ENCODE measurements at regions not wholly inside any gene's neighbourhood (a gene's known extent, or its start where the extent isn't known, plus 50 kb on each side); places are given as distances from the start of the nearest gene placed in this dataset.
"Not testable (repeated sequence)": the region's sequence is repeated elsewhere in the genome, so short reads cannot be mapped to it uniquely, and the experiment has no call there.

DNA sequence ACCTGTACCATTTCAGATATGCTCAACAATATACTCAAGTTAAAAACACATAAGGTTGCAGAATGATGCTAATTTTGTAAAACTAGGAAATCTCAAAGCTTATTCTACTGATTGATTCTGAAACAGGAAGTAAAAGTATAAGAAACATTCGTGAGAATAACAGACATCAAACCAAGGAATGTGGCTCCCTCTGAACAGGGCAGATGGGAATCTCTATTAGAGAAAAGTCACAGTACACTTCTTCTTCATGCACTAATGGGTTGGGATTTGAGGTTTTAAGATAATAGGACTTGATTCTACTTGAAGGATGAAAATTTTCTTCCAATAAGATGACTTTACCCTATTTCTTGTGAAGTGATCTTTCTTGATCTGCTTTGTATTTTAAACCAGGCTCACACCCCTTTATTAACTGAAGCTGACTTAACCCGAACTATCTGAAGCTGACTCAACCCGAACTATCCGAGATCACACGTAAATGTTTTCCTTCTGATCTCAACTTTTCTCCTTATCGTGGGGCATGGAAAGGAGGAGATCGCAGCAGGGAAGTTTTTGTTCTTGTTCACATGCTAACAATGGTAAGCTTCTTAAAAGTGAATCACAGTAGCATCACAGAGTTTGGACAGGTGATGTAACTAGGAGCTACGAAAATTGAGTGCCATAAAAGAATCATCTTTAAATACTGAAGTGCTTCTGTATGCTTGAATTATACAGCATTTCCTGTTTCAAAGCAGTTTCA lies 363.1 kb upstream of the ZFP42 start:
- no peak for DNase-seq
- Mint-ChIP-seq H3K9me3 (peaks cover 14 to 30% of the 10 kb centered on the region in 2 donors), H3K36me3 (ENCODE audit: insufficient read depth) (no peaks in the 10 kb centered on the region), H3K27me3 (no peaks in the 10 kb centered on the region), H3K27ac (no peak overlapping the region), H3K4me3 (no peak overlapping the region), H3K4me1 (ENCODE audit: low read depth in 2 of 2) (no peaks in the 10 kb centered on the region)
- no peak for ATAC-seq (replicated peaks)

DNA sequence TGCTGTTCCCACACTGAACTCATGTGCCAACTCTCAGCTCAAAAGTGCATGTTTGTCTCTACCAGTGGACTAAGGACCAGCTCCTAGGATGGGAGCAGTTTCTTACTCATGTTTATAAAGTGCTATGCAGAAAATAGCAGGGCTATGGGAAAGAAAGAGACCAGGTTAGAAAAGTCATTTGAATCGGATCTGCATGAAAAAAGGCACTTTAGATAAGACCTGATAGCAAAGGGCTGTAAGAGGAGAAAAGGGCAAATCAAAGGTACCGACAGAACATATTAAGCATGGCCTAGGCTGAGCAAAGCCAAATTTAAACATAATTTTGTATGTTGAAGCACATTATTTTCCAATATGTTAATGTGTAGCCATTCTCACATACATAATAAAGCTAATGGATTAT lies 362.3 kb upstream of the ZFP42 start:
- ATAC-seq (replicated peaks) = no peak
- no peaks in the 10 kb centered on the region for H3K4me1 Mint-ChIP-seq (ENCODE audit: low read depth in 2 of 2)
- H3K27me3 Mint-ChIP-seq = no peaks in the 10 kb centered on the region
- no peak overlapping the region for H3K4me3 Mint-ChIP-seq
- H3K36me3 Mint-ChIP-seq (ENCODE audit: insufficient read depth) = no peaks in the 10 kb centered on the region
- peaks cover 14 to 30% of the 10 kb centered on the region in 2 donors for H3K9me3 Mint-ChIP-seq
- no peak for DNase-seq
- no peak overlapping the region for H3K27ac Mint-ChIP-seq

DNA sequence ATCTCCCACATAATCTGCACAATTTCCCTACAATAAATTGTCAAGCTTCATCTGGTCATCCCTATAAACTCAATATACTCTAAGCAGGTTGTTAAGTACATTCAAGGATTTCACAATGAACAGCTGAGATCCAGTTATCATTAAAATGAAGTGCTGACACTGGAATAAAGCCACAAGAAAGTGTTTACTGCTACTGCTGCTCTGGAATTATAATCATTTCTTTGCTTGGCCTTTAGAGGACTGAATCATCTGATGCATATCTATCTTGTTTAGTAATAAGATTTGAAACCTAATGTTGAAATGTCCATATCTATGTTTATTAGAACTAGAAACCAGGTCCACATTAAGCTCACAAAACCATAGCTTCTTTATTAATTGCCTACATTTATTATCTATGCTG lies 338.6 kb upstream of the ZFP42 start:
- Mint-ChIP-seq H3K27me3 (no peaks in the 10 kb centered on the region), H3K36me3 (ENCODE audit: insufficient read depth) (no peaks in the 10 kb centered on the region), H3K4me3 (no peak overlapping the region), H3K27ac (no peak overlapping the region), H3K4me1 (ENCODE audit: low read depth in 2 of 2) (no peaks in the 10 kb centered on the region), H3K9me3 (peaks cover 2 to 20% of the 10 kb centered on the region in 2 donors)
- ATAC-seq (replicated peaks) (no peak), DNase-seq (no peak)

DNA sequence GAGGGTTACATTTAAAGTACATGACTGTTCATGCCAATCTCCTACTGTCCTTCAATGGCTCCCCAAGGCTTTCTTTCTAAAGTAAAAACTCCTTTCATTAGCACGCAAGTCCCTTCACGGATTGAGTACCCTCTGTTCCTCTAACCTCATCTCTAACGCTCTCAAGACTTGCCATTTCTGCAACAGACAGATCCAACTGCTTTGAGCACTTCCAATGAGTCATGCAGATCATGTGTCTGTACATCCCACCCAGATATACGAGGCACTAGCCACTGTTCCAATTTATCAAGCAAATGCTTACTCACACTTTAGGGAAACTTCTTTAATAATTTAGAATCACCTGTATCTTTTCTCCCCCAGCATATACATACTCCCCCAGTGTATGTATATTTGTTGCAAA lies 332.5 kb upstream of the ZFP42 start:
- H3K4me3 Mint-ChIP-seq = no peak overlapping the region
- no peaks in the 10 kb centered on the region for H3K36me3 Mint-ChIP-seq (ENCODE audit: insufficient read depth)
- peaks cover 13 to 42% of the 10 kb centered on the region in 2 donors for H3K9me3 Mint-ChIP-seq
- no peaks in the 10 kb centered on the region for H3K27me3 Mint-ChIP-seq
- ATAC-seq (replicated peaks) = no peak
- DNase-seq = no peak
- no peaks in the 10 kb centered on the region for H3K4me1 Mint-ChIP-seq (ENCODE audit: low read depth in 2 of 2)
- no peak overlapping the region for H3K27ac Mint-ChIP-seq

DNA sequence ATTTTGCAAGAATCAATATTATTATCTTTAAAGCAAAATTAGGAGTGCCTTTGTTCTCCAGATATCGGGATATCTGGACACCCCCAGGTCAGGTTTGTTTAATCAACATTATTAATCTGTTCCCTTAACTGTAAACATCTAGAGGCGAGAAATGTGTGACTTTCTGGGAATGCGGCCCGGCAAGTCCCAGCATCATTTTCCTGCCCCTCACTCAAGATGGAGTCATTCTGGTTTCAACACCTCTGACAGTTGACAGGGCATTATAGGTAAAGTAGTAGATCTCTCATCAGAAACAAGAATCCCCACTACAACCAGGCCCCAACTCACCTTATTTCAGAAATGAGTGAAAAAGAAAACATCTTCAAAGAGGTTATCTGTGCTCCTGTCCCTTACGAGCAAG lies 331.6 kb upstream of the ZFP42 start:
- no peak overlapping the region for H3K27ac Mint-ChIP-seq
- ATAC-seq (replicated peaks) = no peak
- no peaks in the 10 kb centered on the region for H3K36me3 Mint-ChIP-seq (ENCODE audit: insufficient read depth)
- peaks cover 13 to 45% of the 10 kb centered on the region in 2 donors for H3K9me3 Mint-ChIP-seq
- no peak overlapping the region for H3K4me3 Mint-ChIP-seq
- no peak for DNase-seq
- no peaks in the 10 kb centered on the region for H3K4me1 Mint-ChIP-seq (ENCODE audit: low read depth in 2 of 2)
- no peaks in the 10 kb centered on the region for H3K27me3 Mint-ChIP-seq

DNA sequence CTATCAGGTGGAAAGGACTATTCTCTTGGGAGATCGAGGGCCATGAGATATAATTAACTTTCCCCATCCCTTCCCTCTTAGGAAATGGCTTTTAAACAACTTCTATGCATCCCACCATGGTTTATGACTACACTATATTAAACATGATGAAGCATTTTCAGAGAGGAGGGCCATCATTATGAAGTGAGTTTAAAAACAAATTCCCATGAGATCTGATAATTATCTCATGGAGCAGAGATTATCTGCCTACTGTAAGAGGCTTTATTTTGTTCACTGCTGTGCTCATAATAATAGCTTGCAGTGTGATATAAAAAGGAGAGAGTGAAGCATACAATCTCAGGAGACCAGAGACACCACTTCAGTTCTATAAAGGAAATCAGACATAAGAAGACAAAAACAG lies 330.5 kb upstream of the ZFP42 start:
- Mint-ChIP-seq H3K27ac (no peak overlapping the region), H3K36me3 (ENCODE audit: insufficient read depth) (no peaks in the 10 kb centered on the region), H3K9me3 (peaks cover 13 to 45% of the 10 kb centered on the region in 2 donors), H3K4me1 (ENCODE audit: low read depth in 2 of 2) (no peaks in the 10 kb centered on the region), H3K27me3 (no peaks in the 10 kb centered on the region), H3K4me3 (no peak overlapping the region)
- ATAC-seq (replicated peaks) = no peak
- DNase-seq = no peak

DNA sequence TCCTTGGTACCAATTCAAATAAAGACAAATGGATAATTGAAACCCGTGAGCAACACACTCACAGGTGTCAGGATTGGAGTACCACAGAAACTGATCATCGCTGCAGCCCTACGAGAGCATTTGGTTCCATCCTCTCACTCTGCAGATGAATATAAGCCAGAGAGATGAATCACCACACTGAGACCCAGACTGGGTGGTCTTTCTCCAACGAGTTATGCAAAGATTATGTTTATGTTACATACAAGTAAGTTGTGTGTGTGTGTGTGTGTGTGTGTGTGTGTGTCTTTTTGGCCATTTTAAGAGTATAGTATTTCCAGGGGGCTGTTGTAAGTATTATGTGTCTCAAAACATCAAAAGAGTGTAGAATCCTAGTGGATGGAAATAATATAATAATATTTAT lies 329.5 kb upstream of the ZFP42 start:
- ATAC-seq (replicated peaks) (no peak), DNase-seq (no peak)
- Mint-ChIP-seq H3K4me1 (ENCODE audit: low read depth in 2 of 2) (no peaks in the 10 kb centered on the region), H3K36me3 (ENCODE audit: insufficient read depth) (no peaks in the 10 kb centered on the region), H3K27me3 (no peaks in the 10 kb centered on the region), H3K27ac (no peak overlapping the region), H3K4me3 (no peak overlapping the region), H3K9me3 (peaks cover 13 to 36% of the 10 kb centered on the region in 2 donors)

DNA sequence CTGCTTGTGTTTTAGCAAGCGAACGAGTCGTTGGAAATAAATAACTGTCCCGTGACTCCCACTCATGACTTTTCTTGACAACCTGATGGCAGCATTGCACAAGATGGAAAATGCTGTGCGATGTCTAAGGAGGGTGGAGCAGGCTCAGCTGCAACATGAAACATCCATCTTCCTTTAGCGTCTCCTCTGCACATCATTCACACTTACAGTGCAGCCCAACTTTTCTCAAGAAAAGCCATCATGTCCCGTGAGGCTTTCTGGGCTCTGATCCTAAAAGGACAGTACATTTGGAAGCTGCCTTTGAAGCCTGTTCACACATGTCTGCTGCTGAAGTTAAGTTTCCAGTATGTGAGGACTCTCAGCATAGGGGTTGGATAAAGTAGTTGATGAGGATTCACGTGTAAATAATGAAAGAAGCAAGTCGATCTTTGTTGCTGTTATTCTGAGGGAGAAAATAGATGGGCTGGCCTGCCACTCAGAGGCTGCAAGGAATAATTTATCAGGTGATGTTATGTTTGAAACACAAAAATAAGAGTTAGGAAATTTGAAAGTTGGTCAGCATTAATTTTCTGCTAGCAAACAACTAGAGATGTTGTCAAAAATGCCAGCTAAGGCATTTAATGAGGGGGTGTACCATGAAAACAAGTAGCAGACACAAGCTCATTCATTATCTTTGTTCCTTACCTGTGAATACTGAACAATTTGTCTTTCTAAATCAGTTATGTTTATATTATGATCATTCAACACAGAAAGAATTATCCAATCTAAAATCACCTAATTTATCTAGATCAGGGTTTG lies 328.7 kb upstream of the ZFP42 start:
- no peak for ATAC-seq (replicated peaks)

DNA sequence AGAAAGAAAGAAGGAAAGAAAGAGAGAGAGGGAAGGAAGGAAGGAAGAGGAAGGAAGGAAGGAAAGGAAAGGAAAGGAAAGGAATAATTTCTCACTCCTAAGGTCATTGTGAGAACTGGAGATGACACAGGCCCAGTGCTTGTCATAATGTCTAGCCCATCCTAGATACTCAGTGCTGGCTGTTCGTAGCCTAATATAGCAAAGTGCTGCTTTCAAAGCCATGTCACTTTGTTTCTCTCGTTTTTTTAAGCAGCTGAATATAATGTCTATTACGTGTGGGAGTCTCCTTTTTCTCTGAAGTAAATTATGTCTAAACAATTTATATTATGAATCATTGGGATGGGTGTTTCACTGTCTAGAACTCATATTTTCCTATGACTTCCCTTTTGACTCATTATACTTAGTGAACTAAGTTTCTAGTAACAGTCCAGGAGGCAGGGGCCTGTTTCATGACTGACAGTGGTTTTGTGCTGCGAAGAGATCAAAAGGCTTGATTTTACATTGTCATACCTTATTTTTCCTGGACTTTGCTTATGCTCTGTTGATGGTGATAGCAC lies 327.0 kb upstream of the ZFP42 start:
- peaks cover 7 to 19% of the 10 kb centered on the region in 2 donors for H3K9me3 Mint-ChIP-seq
- H3K4me1 Mint-ChIP-seq (ENCODE audit: low read depth in 2 of 2) = no peaks in the 10 kb centered on the region
- no peaks in the 10 kb centered on the region for H3K36me3 Mint-ChIP-seq (ENCODE audit: insufficient read depth)
- no peak overlapping the region for H3K4me3 Mint-ChIP-seq
- H3K27ac Mint-ChIP-seq = no peak overlapping the region
- ATAC-seq (replicated peaks) = no peak
- no peaks in the 10 kb centered on the region for H3K27me3 Mint-ChIP-seq
- DNase-seq = no peak

More for the DNA sequence above, 328.7 kb upstream of the ZFP42 start:
- Mint-ChIP-seq H3K4me3 (no peak overlapping the region), H3K9me3 (peaks cover 13 to 31% of the 10 kb centered on the region in 2 donors), H3K36me3 (ENCODE audit: insufficient read depth) (no peaks in the 10 kb centered on the region), H3K27me3 (no peaks in the 10 kb centered on the region), H3K4me1 (ENCODE audit: low read depth in 2 of 2) (no peaks in the 10 kb centered on the region), H3K27ac (no peak overlapping the region)
- no peak for DNase-seq

DNA sequence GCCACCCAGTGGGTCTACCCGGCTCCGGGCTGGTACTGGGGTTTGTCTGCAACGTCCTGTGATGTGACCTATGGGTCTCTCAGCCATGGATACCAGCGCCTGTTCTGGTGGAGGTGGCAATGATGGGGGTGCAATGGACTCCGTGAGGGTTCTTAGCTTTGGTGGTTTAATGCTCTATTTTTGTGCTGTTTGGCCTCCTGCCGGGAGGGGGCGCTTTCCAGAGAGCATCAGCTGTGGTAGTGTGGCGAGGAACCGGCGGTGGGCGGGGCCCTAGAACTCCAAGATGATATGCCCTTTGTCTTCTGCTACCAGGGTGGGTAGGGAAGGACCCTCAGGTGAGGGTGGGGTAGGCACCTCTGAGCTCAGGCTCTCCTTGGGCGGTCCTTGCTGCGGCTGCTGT lies 324.1 kb upstream of the ZFP42 start:
- peaks cover 9 to 27% of the 10 kb centered on the region in 2 donors for H3K9me3 Mint-ChIP-seq
- DNase-seq; H3K4me3 Mint-ChIP-seq; H3K27me3 Mint-ChIP-seq; H3K4me1 Mint-ChIP-seq (ENCODE audit: low read depth in 2 of 2); H3K36me3 Mint-ChIP-seq (ENCODE audit: insufficient read depth); H3K27ac Mint-ChIP-seq; ATAC-seq (replicated peaks): not testable (repeated sequence)

DNA sequence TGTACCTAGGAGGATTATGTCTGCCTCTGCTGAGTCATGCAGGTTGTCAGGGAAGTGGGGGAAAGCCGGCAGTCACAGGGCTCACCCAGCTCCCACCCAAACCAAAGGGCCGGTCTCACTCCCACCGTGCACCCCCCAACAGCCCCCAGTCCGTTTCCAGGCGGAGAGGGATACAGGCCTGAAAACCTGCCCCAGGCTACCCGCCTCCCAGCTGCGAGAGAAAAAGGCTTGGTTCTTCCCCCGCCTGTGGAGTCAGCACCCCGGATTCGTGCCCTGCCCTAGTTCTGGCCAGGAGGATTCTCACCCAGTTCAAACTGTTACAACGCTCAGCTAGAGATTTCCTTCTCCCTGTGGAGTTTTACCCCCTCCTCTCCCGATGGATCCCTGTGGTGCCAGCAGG lies 323.6 kb upstream of the ZFP42 start:
- H3K27me3 Mint-ChIP-seq; H3K4me1 Mint-ChIP-seq (ENCODE audit: low read depth in 2 of 2); DNase-seq; H3K4me3 Mint-ChIP-seq; H3K36me3 Mint-ChIP-seq (ENCODE audit: insufficient read depth); ATAC-seq (replicated peaks); H3K27ac Mint-ChIP-seq: not testable (repeated sequence)
- H3K9me3 Mint-ChIP-seq = peaks cover 8 to 27% of the 10 kb centered on the region in 2 donors

DNA sequence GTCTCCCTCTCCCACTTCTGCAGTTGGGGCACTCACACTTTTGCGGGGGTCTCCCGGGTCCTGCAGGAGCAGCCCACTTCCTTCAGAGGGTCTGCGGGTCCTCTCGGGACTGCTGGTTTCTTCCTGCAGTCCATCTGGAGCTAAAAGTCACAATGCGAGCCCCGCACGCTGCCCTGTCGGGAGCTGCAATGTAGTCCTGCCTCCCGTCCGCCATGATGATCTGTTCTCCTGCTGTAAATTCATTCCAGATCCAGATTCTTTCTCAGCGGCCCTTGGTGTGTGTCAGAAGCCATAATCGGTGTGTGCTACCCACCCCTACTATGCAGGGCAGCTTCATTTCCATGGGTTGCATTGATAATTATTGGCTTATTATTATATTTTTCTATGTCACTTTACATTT lies 323.0 kb upstream of the ZFP42 start:
- not testable (repeated sequence) for ATAC-seq (replicated peaks); H3K36me3 Mint-ChIP-seq (ENCODE audit: insufficient read depth); H3K4me1 Mint-ChIP-seq (ENCODE audit: low read depth in 2 of 2); H3K4me3 Mint-ChIP-seq; H3K27ac Mint-ChIP-seq; H3K27me3 Mint-ChIP-seq; DNase-seq
- H3K9me3 Mint-ChIP-seq = peaks cover 8 to 27% of the 10 kb centered on the region in 2 donors

DNA sequence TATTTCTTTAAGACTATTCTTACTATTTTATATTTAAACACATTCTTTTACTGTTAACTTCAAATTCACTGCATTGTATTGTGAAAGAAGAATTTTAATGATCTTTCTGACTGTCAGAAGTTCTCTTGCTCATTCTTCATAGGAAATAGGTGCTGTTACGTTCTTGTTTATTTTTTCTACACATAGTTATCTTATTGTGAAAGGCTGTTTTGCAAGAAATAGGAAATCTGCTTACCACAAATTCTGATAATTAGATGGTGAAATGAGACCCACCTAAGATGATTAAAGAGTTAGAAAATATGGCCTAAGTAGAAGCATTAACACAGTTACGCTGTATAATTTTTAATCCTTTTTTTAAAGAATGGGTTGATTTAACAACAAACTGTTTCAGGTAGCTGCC lies 316.1 kb upstream of the ZFP42 start:
- Mint-ChIP-seq H3K27me3 (no peaks in the 10 kb centered on the region), H3K9me3 (peaks cover 13 to 29% of the 10 kb centered on the region in 2 donors)

DNA sequence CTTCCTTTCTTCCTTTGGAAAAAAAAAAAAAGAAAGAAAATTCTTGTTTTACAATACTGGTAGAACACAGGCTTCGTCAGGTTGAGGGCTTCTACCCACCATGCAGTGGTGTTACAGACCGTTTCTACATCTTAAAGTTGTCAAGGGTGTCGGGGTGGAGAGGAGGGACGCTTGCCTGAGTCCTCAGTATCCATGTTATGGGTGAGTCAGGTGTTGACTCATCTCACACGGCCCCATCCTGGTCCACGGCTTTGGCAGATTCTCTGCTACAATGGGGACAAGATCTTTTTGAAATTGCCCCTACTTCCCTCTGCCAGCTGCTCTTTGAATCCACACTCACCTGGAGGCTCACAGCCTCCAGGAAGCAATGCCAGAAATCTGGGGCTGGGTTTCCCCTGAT lies 310.3 kb upstream of the ZFP42 start:
- Mint-ChIP-seq H3K27me3 (no peaks in the 10 kb centered on the region), H3K4me1 (ENCODE audit: low read depth in 2 of 2) (no peaks in the 10 kb centered on the region), H3K36me3 (ENCODE audit: insufficient read depth) (no peaks in the 10 kb centered on the region), H3K27ac (no peak overlapping the region), H3K4me3 (no peak overlapping the region), H3K9me3 (peaks cover 5 to 15% of the 10 kb centered on the region in 2 donors)
- ATAC-seq (replicated peaks) (no peak), DNase-seq (no peak)

More for the DNA sequence above, 316.1 kb upstream of the ZFP42 start:
- ATAC-seq (replicated peaks) = no peak
- Mint-ChIP-seq H3K36me3 (ENCODE audit: insufficient read depth) (peaks cover 3% of the 10 kb centered on the region), H3K4me1 (ENCODE audit: low read depth in 2 of 2) (no peaks in the 10 kb centered on the region), H3K4me3 (no peak overlapping the region), H3K27ac (no peak overlapping the region)
- no peak for DNase-seq
